Uterus (tissue), 2 donors: ENCODE measurements at regions not wholly inside any gene's neighbourhood (a gene's known extent, or its start where the extent isn't known, plus 50 kb on each side); places are given as distances from the start of the nearest gene placed in this dataset.

ENCODE experiments used
- POLR2A ChIP-seq, 2 donors: fragments of 450-650 bp; IDR thresholded peaks; one replicate each; pipeline ENCODE4 v1.6.1; 2016; ENCODE audit warnings: antibody characterized with exemption in 2 of 2, mild to moderate bottlenecking in 1 of 2, moderate library complexity in 1 of 2
- TF ChIP-seq, protein P1 (sequence below), 4 experiments: fragments of 200-600 bp in 2 of 4; fragments of 450-650 bp in 2 of 4; sonication (generic) in 2 of 4; IDR thresholded peaks; one replicate each; pipeline ENCODE4 v1.5.1; 2016 to 2019; ENCODE audit warnings: antibody characterized with exemption in 4 of 4, mild to moderate bottlenecking in 2 of 4, moderate library complexity in 1 of 4

DNA sequence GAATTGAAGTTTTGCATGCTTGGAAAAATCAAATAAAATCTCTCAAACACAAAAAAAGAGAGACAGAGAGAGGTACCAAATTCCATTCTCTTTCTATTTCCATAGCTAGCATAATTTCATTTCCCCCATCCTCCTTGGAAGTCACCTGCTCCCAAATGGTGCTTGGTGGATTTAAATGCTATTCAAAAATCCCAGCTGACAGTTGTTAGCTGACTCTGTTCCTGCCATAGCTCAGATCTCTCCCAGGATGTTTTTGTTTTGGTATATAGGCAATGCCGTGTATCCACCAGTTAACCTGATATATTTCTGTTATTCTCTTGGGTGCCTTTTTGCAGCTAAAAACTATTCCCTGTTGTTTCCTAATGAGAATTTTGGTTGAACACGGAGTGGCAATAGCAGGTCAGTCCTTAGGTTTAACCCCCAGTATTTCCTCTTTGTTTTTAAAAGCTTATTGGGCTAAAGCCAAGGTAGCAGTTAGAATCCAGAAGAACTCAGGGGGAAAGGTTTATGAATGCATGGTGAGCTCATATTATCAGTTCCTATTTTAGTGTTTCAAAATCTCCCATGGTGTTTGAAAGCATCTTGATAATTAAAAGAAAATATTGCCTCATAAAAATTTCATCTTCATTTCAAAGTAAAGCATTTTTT, 240.0 kb upstream of the GBE1 start:
- TF ChIP-seq, protein P1, sequence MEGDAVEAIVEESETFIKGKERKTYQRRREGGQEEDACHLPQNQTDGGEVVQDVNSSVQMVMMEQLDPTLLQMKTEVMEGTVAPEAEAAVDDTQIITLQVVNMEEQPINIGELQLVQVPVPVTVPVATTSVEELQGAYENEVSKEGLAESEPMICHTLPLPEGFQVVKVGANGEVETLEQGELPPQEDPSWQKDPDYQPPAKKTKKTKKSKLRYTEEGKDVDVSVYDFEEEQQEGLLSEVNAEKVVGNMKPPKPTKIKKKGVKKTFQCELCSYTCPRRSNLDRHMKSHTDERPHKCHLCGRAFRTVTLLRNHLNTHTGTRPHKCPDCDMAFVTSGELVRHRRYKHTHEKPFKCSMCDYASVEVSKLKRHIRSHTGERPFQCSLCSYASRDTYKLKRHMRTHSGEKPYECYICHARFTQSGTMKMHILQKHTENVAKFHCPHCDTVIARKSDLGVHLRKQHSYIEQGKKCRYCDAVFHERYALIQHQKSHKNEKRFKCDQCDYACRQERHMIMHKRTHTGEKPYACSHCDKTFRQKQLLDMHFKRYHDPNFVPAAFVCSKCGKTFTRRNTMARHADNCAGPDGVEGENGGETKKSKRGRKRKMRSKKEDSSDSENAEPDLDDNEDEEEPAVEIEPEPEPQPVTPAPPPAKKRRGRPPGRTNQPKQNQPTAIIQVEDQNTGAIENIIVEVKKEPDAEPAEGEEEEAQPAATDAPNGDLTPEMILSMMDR (IDR thresholded peaks at IDR 0.05): no peak
- no peak for TF ChIP-seq POLR2A (IDR thresholded peaks at IDR 0.05)
